ENCODE measurements at regions not wholly inside any gene's neighbourhood (a gene's known extent, or its start where the extent isn't known, plus 50 kb on each side); places are given as distances from the start of the nearest gene placed in this dataset.

DNA sequence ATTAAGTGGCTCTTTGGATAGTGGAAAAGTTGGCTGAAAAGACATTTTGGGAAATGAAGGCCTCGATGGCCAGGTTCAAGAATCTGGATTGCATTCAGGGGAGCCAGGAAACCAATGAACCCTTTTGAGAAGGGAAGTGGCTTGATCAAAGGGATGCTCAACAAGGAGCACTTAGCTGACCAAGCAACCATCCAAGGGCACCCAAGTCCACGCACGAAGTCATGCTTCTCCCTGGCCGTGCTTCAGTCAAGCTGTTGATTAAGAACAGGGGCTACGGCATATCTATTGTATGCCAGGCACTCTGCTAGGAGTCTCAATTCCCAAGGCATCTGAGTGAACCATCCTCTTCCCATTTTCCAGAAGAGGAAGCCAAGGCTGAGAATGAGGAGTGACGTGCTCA, 185.8 kb upstream of the GLI2 start:
- H3K27ac ChIP-seq = no peak overlapping the region
- DNase-seq (ENCODE audit: low spot score) = no peak
- peaks cover 3% of the 10 kb centered on the region for H3K4me1 ChIP-seq
- Mint-ChIP-seq H3K9me3 (no peaks in the 10 kb centered on the region), H3K36me3 (no peaks in the 10 kb centered on the region), H3K4me3 (no peak overlapping the region), H3K27ac (no peak overlapping the region), H3K4me1 (peaks cover 38% of the 10 kb centered on the region), H3K27me3 (ENCODE audit: insufficient read depth, low read depth) (peaks cover 45% of the 10 kb centered on the region)
- H3K9me3 ChIP-seq (ENCODE audit: low read depth) = no peaks in the 10 kb centered on the region
- H3K79me2 ChIP-seq (ENCODE audit: low read depth) = no peaks in the 10 kb centered on the region
- H3K27me3 ChIP-seq = peaks cover 53% of the 10 kb centered on the region
- H4K20me1 ChIP-seq (ENCODE audit: low read depth) = no peaks in the 10 kb centered on the region
- H3K9ac ChIP-seq = no peak overlapping the region
- no peak overlapping the region for H3K4me3 ChIP-seq
- peaks cover 7% of the 10 kb centered on the region for H3F3A ChIP-seq (ENCODE audit: low read depth)
- TF ChIP-seq, protein P1, sequence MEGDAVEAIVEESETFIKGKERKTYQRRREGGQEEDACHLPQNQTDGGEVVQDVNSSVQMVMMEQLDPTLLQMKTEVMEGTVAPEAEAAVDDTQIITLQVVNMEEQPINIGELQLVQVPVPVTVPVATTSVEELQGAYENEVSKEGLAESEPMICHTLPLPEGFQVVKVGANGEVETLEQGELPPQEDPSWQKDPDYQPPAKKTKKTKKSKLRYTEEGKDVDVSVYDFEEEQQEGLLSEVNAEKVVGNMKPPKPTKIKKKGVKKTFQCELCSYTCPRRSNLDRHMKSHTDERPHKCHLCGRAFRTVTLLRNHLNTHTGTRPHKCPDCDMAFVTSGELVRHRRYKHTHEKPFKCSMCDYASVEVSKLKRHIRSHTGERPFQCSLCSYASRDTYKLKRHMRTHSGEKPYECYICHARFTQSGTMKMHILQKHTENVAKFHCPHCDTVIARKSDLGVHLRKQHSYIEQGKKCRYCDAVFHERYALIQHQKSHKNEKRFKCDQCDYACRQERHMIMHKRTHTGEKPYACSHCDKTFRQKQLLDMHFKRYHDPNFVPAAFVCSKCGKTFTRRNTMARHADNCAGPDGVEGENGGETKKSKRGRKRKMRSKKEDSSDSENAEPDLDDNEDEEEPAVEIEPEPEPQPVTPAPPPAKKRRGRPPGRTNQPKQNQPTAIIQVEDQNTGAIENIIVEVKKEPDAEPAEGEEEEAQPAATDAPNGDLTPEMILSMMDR (IDR thresholded peaks at IDR 0.05) = no peak
- TF ChIP-seq EZH2phosphoT487 (IDR thresholded peaks at IDR 0.05) = no peak
- no peak for TF ChIP-seq EZH2 (IDR thresholded peaks at IDR 0.05)
- no peak overlapping the region for H2AFZ ChIP-seq (replicated peaks)
- no peak overlapping the region for H3K4me2 ChIP-seq
- H3K36me3 ChIP-seq = no peaks in the 10 kb centered on the region

DNA sequence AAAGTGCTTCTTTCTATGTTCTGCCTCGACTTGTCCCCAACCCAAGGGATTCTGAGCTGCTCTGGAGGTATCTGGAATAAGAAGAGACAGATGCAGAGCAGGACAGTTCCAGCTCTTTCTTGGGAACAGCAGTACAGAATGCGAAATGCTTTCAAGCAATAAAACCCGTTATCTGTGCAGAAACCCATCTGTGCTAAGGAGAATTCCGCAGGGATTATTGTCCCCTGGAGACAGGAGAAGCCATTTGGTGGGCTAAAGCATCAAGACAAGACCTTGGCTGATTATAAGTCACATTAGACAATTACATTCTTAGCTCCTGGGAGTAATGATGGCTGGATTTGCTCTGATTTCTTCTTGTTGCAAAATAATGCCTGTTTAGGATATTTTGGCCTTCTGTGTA, 185.4 kb upstream of the GLI2 start:
- no peaks in the 10 kb centered on the region for H3K9me3 Mint-ChIP-seq
- Histone ChIP-seq H3K4me1 (peaks cover 3% of the 10 kb centered on the region), H3K9ac (no peak overlapping the region), H3K4me3 (no peak overlapping the region), H3K4me2 (no peak overlapping the region), H3F3A (ENCODE audit: low read depth) (peaks cover 7% of the 10 kb centered on the region), H3K79me2 (ENCODE audit: low read depth) (no peaks in the 10 kb centered on the region), H3K36me3 (no peaks in the 10 kb centered on the region), H2AFZ (replicated peaks) (no peak overlapping the region), H3K27me3 (peaks cover 57% of the 10 kb centered on the region), H3K9me3 (ENCODE audit: low read depth) (no peaks in the 10 kb centered on the region), H4K20me1 (ENCODE audit: low read depth) (no peaks in the 10 kb centered on the region), H3K27ac (no peak overlapping the region)
- H3K27me3 Mint-ChIP-seq (ENCODE audit: insufficient read depth, low read depth) = peaks cover 46% of the 10 kb centered on the region
- no peaks in the 10 kb centered on the region for H3K36me3 Mint-ChIP-seq
- no peak for TF ChIP-seq EZH2 (IDR thresholded peaks at IDR 0.05)
- TF ChIP-seq, protein P1 (IDR thresholded peaks at IDR 0.05) = no peak
- TF ChIP-seq EZH2phosphoT487 (IDR thresholded peaks at IDR 0.05) = no peak
- peaks cover 38% of the 10 kb centered on the region for H3K4me1 Mint-ChIP-seq
- DNase-seq (ENCODE audit: low spot score) = no peak
- H3K27ac Mint-ChIP-seq = no peak overlapping the region
- no peak overlapping the region for H3K4me3 Mint-ChIP-seq

DNA sequence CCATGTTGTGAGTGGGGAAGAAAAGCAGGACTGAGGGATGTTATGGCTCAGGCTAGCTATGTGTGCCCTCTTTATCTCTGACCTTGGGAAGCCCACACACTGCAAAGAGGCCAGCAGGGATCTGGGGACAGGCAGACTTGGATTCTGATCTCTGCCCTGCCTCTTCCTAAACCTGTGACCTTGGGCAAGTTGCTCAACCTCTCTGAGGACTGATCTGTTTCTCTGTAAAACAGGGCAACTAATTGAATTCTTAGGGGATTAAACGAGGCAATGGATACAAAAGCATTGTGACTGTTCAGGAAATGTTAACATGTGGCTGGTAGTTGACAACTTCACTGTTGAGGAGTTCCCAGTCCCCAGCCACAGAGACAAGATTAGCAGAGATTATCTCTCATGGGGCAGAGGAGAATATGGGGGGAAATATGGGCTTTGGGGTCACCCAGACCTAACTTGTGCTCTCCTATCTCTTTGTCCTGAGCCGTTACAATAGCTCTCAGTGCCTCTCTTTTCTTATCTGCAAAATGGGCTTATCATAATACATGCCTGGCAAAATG, 184.7 kb upstream of the GLI2 start:
- H3K4me1 Mint-ChIP-seq = peaks cover 32% of the 10 kb centered on the region
- no peaks in the 10 kb centered on the region for H3K9me3 ChIP-seq (ENCODE audit: low read depth)
- H3K36me3 ChIP-seq = no peaks in the 10 kb centered on the region
- no peak overlapping the region for H3K27ac Mint-ChIP-seq
- no peak overlapping the region for H2AFZ ChIP-seq (replicated peaks)
- H3K4me3 Mint-ChIP-seq = no peak overlapping the region
- no peak overlapping the region for H3K4me3 ChIP-seq
- peaks cover 7% of the 10 kb centered on the region for H3F3A ChIP-seq (ENCODE audit: low read depth)
- no peak overlapping the region for H3K9ac ChIP-seq
- H3K27me3 ChIP-seq = peaks cover 64% of the 10 kb centered on the region
- no peak for DNase-seq (ENCODE audit: low spot score)
- no peak for TF ChIP-seq EZH2phosphoT487 (IDR thresholded peaks at IDR 0.05)
- TF ChIP-seq, protein P1 (IDR thresholded peaks at IDR 0.05) = no peak
- no peak for TF ChIP-seq EZH2 (IDR thresholded peaks at IDR 0.05)
- peaks cover 49% of the 10 kb centered on the region for H3K27me3 Mint-ChIP-seq (ENCODE audit: insufficient read depth, low read depth)
- H3K79me2 ChIP-seq (ENCODE audit: low read depth) = no peaks in the 10 kb centered on the region
- H3K27ac ChIP-seq = no peak overlapping the region
- H3K9me3 Mint-ChIP-seq = no peaks in the 10 kb centered on the region
- H3K36me3 Mint-ChIP-seq = no peaks in the 10 kb centered on the region
- no peak overlapping the region for H3K4me2 ChIP-seq
- peaks cover 3% of the 10 kb centered on the region for H3K4me1 ChIP-seq
- H4K20me1 ChIP-seq (ENCODE audit: low read depth) = no peaks in the 10 kb centered on the region
